ENCODE measurements at regions not wholly inside any gene's neighbourhood (a gene's known extent, or its start where the extent isn't known, plus 50 kb on each side); places are given as distances from the start of the nearest gene placed in this dataset.

DNA sequence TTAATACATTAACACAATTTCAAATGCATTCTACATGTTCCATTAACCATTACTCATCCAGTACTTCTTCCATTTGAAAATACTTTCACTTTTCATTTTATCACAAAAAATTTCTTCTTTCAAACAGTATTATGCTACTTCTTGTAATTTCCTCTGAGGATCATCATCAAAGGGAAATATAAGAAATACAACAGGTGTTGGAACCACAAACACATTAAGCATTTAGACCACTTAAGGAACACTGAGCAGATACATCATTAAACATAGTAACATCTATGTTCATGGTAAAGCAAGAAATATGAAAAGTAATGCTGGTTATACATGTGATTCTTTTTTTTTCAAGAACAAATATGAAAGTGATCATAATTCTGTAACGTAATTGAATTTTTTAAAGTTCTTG lies 2207.0 kb downstream of the ARAP2 start:
- DNase-seq (ENCODE audit: low read depth), result no peak

DNA sequence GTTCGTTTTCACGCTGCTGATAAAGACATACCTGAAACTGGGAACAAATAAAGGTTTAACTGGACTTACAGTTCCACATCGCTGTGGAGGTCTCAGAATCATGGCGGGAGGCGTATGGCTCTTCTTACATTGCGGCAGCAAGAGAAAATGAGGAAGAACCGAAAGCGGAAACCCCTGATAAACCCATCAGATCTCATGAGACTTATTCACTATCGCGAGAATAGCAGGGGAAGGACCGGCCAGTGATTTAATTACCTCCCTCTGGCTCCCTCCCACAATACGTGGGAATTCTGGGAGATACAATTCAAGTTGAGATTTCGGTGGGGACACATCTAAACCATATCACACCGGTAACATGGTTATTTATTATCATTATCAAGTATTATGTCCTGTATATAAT lies 2204.5 kb downstream of the ARAP2 start:
- DNase-seq (ENCODE audit: low read depth), result no peak

DNA sequence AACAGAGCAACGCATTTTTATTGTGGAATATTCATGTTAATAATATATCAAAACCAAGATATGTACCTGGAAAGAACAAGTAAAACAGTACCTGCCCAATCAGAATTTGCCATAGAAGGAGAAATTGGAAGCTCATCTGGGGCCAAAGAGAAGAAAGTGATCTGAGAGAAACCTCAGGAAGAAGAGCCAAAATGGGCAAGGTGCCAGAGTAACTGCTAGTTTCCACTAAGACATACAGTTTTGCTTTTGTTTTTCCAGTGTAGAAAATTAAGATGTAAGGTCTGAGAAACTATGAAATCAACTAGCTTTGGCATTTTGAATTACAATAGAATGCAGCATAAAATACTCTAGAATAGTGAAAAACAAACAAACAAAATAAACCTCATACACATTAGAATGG lies 2201.2 kb downstream of the ARAP2 start:
- no peak for DNase-seq (ENCODE audit: low read depth)

- peak; percentile 11 for DNase-seq (ENCODE audit: low read depth)
Observed at GRCh38 chr4:34046580-34046979, 2197.7 kb downstream of the ARAP2 start.

GRCh38 chr4:34047363-34047762 lies 2197.0 kb downstream of the ARAP2 start:
- no peak for DNase-seq (ENCODE audit: low read depth)

DNA sequence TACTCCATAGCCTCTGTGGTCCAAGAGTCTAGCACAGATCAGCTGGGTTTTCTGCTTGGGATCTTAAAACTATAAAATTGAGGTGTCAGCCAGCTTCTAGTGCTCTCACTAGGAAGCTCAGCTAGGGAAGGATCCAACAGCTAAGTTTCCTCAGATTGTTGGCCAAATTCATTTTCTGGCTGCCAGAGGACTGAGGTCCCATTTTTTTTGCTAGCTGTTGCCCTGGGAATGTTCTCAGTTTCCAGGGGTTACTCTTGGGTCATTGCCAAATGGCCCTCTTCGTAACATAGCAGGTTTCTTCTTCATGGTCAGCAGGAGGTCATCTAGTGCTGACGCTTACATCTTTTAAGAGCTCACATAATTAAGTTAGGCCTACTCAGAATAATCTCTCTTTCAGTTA lies 2178.2 kb downstream of the ARAP2 start:
- no peak for DNase-seq (ENCODE audit: low read depth)

- no peak for DNase-seq (ENCODE audit: low read depth)
Observed at GRCh38 chr4:34091451-34091850, 2152.9 kb downstream of the ARAP2 start.

GRCh38 chr4:34094114-34094513 lies 2150.2 kb downstream of the ARAP2 start:
- no peak for DNase-seq (ENCODE audit: low read depth)

GRCh38 chr4:34105311-34105710 lies 2139.0 kb downstream of the ARAP2 start:
- DNase-seq (ENCODE audit: low read depth), result no peak

DNA sequence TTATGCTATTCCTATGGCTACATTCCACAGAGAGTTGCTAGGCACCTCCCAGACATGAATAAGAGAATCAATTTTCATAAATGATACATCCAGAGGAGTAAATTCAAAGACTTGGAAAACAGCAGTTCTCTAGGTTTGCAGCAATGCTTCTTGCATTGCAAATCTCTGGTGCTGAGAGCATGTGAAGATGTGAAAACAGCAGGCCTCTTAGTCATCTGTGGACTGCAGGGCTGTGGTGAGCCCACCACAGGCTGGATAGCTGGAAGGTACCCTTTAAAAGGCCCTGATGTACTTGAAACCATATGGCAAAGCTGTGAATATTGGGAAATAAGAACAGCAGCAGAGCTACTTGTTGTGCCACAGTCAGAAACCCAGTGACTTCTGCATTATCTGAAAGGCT lies 2135.9 kb downstream of the ARAP2 start:
- no peak for DNase-seq (ENCODE audit: low read depth)

DNA sequence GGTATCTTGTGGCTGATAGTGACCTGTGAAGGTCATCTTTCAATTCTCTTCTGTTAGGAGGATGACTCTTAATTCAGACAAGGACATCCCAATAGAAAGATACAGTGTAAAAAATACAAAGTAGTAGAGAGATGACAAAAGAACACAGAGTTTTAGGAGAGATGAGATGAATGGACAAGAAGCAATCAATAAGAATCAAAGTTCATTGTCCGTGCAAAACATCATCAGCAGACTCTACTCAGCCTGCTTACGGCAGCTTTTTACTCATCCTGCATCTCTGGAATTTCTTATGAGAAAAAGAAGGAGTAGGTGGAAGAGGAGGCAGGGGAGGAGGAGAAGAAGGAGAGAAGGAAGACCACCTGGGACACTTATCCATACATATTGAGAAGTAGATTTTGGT lies 2131.7 kb downstream of the ARAP2 start:
- no peak for DNase-seq (ENCODE audit: low read depth)

GRCh38 chr4:34138385-34138784 lies 2105.9 kb downstream of the ARAP2 start:
- no peak for DNase-seq (ENCODE audit: low read depth)

- no peak for DNase-seq (ENCODE audit: low read depth)
Observed at GRCh38 chr4:34139346-34139745, 2105.0 kb downstream of the ARAP2 start.

DNA sequence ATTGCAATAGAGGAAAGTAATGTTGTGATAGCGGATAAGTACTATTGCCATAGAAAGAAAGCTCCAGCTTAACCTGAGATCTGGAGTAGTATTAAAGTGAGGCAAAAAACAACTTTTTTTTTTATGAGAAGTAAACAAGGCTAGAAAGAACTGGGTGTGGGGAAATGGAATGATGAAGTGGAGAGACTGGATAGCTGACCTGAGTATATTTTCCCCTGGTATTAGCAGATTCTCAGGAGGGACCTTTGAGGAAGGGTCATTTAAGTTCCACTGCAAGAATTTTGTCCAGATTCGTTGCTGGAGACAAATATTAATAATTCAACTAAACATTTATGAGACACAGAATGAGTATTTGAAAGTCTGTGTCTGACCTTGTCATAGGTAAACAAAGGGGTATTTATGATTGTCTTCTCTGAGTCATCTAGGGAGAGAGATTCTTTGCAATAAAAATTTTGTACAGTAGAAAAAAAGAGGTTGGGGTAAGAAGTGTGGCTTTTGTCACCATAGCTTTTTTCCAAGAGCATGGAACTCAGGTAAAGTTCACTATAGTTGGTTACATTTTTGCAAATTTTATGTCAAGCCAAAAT lies 2095.9 kb downstream of the ARAP2 start:
- DNase-seq (ENCODE audit: low read depth), result no peak

GRCh38 chr4:34157547-34157946 lies 2086.8 kb downstream of the ARAP2 start:
- no peak for DNase-seq (ENCODE audit: low read depth)

- DNase-seq (ENCODE audit: low read depth), result no peak
Observed at GRCh38 chr4:34158878-34159277, 2085.4 kb downstream of the ARAP2 start.

GRCh38 chr4:34170946-34171345 lies 2073.4 kb downstream of the ARAP2 start:
- no peak for DNase-seq (ENCODE audit: low read depth)

DNA sequence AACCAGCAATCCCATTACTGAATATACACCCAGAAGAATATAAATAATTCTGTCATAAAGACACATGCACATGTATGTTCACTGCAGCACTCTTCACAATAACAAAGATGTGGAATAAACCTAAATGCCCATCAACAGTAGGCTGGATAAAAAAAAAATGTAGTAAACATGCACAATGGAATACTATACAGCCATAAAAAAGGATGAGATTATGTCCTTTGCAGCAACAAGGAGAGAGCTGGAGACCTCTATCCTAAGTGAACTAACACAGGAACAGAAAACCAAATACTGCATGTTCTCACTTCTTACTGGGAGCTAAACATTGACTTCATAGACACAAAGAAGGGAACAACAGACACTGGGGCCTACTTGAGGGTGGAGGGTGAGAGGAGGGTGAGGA lies 2067.7 kb downstream of the ARAP2 start:
- no peak for DNase-seq (ENCODE audit: low read depth)

DNA sequence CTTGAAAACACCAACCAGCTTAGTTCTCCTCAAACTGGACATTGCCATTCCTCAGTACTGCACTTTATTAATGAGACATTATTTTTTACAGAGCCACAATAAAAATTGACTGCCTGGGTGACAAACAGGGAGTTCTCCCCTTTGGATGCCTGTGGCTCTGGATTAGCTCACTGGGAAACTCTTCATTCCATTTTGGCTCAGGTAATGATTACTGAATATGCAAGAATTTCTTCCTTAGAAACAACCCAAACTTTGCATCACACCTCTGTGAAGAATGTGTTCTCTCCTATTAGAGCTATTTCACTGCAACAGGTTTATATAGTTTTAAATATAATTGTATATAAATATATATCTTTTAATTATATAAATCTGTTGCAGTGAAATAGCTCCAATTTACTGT lies 2065.8 kb downstream of the ARAP2 start:
- no peak for DNase-seq (ENCODE audit: low read depth)

DNA sequence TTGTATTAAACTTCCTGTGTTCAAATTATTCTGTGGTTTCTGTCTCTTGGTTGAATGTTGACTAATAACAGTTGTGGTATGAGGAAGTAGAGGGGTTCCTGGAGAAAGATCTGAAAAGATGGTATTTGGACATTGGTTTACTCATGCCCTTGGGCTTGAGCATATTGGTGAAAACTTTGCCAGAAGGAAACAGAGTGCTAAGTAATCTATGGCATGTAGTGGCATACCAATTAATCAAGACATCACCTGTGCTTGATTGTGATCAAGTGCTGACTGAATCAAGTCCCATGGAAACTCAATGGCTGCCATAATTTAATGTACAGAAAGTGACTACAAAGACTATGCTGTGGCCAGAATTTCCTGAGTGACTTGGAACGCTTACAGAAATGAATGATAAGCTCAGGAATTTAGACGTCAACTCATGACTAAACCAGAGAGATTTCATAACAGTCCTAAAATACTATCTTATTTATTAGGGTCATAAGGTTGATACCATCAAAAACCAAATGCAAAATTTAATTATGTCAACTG lies 2062.9 kb downstream of the ARAP2 start:
- DNase-seq (ENCODE audit: low read depth), result peak; percentile 36

GRCh38 chr4:34181891-34182290 lies 2062.4 kb downstream of the ARAP2 start:
- DNase-seq (ENCODE audit: low read depth), result no peak

- no peak for DNase-seq (ENCODE audit: low read depth)
Observed at GRCh38 chr4:34182306-34182705, 2062.0 kb downstream of the ARAP2 start.

DNA sequence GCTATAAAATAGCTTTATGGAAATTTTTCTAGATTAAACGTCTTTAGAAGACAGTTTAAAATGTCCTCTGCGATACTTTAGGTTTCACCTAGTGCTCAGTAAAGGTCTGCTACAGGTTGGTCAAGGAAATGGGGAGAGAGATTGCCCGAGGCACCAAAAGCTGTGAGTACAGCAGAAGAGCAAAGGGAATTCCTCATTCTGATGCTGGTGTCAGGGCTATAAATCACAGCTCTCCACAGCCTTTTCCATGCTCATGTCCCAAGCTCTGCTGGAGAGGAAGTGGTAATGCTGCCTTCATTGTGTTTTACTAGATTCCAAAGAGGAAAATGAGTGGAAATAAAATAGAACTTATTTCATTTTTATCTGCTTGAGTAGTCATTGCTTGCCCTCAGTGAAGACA lies 2060.4 kb downstream of the ARAP2 start:
- DNase-seq (ENCODE audit: low read depth), result no peak

GRCh38 chr4:34187056-34187455 lies 2057.3 kb downstream of the ARAP2 start:
- no peak for DNase-seq (ENCODE audit: low read depth)

DNA sequence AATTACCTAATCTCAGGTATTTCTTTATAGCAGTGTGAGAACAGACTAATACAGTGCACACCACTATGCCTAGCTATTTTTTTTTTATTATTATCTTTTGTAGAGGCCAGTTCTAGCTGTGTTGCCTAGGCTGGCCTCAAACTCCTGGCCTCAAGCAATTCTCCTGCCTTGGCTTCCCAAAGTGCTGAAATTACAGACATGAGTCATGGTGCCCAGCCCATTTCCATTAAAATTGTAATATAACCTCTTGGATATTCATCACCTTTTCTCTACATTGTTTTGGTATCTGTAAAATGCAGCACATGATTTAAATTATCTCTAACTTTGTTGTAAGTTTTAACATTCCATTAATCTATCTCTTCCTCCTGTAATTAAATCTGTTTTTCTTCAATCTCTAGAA lies 2052.9 kb downstream of the ARAP2 start:
- DNase-seq (ENCODE audit: low read depth), result no peak

Data from stromal cell of bone marrow (primary cell).